OCI-LY3 (cell line): ENCODE measurements at regions not wholly inside any gene's neighbourhood (a gene's known extent, or its start where the extent isn't known, plus 50 kb on each side); places are given as distances from the start of the nearest gene placed in this dataset.
"Not testable (repeated sequence)": the region's sequence is repeated elsewhere in the genome, so short reads cannot be mapped to it uniquely, and the experiment has no call there.

ENCODE experiments used
- H2AFZ ChIP-seq: fragments of 200-600, 300-600 bp; shearing (Covaris generic); 2 replicates; pipeline ENCODE4 v1.6.0; 2014; ENCODE audit warnings: antibody characterized with exemption, low read depth, low read length
- H3K27ac ChIP-seq: fragments of 200-600, 300-600 bp; sonication (generic); 2 replicates; pipeline ENCODE4 v1.5.1; 2014; ENCODE audit warnings: mild to moderate bottlenecking, low read length, moderate library complexity, mixed read lengths
- H3K27me3 ChIP-seq: fragments of 200-600, 300-600 bp; sonication (generic); 2 replicates; pipeline ENCODE4 v1.6.1; 2014; ENCODE audit warnings: low read depth, low read length, mixed read lengths
- H3K36me3 ChIP-seq: fragments of 200-600, 300-600 bp; sonication (generic); replicated peaks from 2 replicates; pipeline ENCODE3; 2014; ENCODE audit warnings: low read depth, low read length, mixed read lengths
- H3K4me1 ChIP-seq: fragments of 300-600, 200-600 bp; sonication (generic); 2 replicates; pipeline ENCODE4 v1.6.1; 2014; ENCODE audit warnings: low read length, mixed read lengths
- H3K4me2 ChIP-seq: fragments of 200-600, 300-600 bp; sonication (generic); 2 replicates; pipeline ENCODE4 v1.6.1; 2014; ENCODE audit warnings: low read length, mixed read lengths
- H3K4me3 ChIP-seq: fragments of 300-600, 200-600 bp; sonication (generic); 2 replicates; pipeline ENCODE4 v1.5.1; 2014; ENCODE audit warnings: antibody characterized with exemption, mild to moderate bottlenecking, low read length, moderate library complexity
- H3K79me2 ChIP-seq: fragments of 300-600, 200-600 bp; shearing (Covaris generic); 2 replicates; pipeline ENCODE4 v1.6.1; 2014; ENCODE audit warnings: mild to moderate bottlenecking, low read length, mixed read lengths
- H3K9ac ChIP-seq: fragments of 300-600, 200-600 bp; shearing (Covaris generic); 2 replicates; pipeline ENCODE4 v1.6.0; 2014; ENCODE audit warnings: mild to moderate bottlenecking, low read length, moderate library complexity
- H3K9me3 ChIP-seq: fragments of 200-600, 300-600 bp; shearing (Covaris generic); 2 replicates; pipeline ENCODE4 v1.6.1; 2014; ENCODE audit warnings: low read length, mixed read lengths; ENCODE audit not compliant: insufficient read depth
- H4K20me1 ChIP-seq: fragments of 200-600, 300-600 bp; sonication (generic); 2 replicates; pipeline ENCODE4 v1.6.1; 2016; ENCODE audit warnings: low read length, mixed read lengths; ENCODE audit not compliant: insufficient read depth
- CTCF ChIP-seq: fragments of 200-600, 300-600 bp; sonication (generic); IDR thresholded peaks from 2 replicates; pipeline ENCODE4 v1.5.1; 2014; ENCODE audit warnings: antibody characterized with exemption, low read length, low read depth
- EZH2phosphoT487 ChIP-seq: fragments of 200-600 bp; shearing (Covaris generic); IDR thresholded peaks from 2 replicates; pipeline ENCODE4 v1.6.1; 2018; ENCODE audit warnings: antibody characterized with exemption, mixed run types, low read depth

DNA sequence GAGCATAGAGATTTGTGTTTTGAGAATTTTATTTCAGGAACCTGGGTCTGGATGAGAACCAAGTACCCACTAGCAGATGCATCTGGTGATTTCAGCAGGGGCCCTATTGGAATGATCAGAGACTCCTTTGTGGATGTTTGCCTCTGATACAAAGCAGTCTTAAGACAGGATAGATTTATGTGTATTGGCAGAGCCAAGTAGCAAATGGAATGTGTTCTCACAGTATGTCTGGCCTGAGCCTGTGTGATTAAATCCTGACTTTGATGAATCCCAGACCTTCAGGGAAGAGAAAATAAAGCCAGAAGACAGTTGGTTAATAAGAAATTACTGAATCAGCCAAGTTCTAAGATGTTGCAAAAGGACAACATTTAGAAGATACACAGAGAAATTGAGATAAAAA, 755.5 kb upstream of the SEMA6D start:
- TF ChIP-seq EZH2phosphoT487: no peak
- no peak for TF ChIP-seq CTCF
- Histone ChIP-seq H3K4me2 (no peak overlapping the region), H3K27ac (no peak overlapping the region), H2AFZ (no peak overlapping the region), H3K4me3 (no peak overlapping the region), H3K79me2 (no peaks in the 10 kb centered on the region), H3K9me3 (no peaks in the 10 kb centered on the region), H3K27me3 (no peaks in the 10 kb centered on the region), H3K4me1 (no peaks in the 10 kb centered on the region), H3K36me3 (no peaks in the 10 kb centered on the region), H3K9ac (no peak overlapping the region), H4K20me1 (no peaks in the 10 kb centered on the region)

DNA sequence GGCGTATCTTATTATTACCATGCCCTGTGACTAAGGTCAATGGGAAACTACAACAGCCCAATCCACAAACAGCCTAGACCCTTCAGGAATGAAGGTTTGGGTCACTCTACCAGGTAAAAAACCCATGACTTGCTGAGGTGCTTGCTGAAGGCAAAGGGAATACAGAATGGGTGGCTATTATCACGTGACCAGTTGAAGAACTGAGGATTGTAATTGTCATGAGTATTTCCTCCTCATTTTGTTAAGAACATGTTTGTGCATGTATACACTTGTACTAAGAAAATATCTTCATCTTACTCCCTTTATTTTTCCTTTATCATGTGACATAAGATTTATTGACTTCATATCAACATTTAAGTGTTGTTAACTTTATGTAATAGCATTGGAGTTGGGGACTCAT, 729.2 kb upstream of the SEMA6D start:
- H3K4me1 ChIP-seq, H3K9ac ChIP-seq, H3K4me3 ChIP-seq, H3K27me3 ChIP-seq, H3K79me2 ChIP-seq, H3K9me3 ChIP-seq, H3K27ac ChIP-seq, H3K36me3 ChIP-seq, H4K20me1 ChIP-seq, H2AFZ ChIP-seq, H3K4me2 ChIP-seq: not testable (repeated sequence)

DNA sequence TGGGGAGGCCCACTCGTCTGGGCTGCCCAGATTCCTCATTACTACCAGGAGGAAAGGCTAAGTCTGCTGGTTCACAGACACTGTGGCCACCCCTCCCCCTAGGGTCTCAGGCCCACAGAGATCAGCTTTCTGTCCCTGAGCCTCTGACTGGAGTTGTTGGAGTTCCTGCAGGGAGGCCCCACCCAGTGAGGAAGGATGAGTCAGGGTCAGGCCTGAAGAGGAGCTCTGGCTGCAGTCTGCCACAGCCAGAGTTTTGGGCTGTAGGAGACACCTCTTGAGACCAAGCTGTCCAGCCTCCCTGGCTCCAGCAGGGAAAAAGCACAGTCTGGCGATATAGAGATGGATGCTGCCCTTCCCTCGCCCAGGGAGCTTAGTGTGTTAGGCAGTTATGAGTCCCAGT, 720.9 kb upstream of the SEMA6D start:
- Histone ChIP-seq H2AFZ (no peak overlapping the region), H3K9me3 (no peaks in the 10 kb centered on the region), H3K4me3 (no peak overlapping the region), H3K4me2 (no peak overlapping the region), H3K79me2 (no peaks in the 10 kb centered on the region), H3K9ac (no peak overlapping the region), H3K4me1 (no peaks in the 10 kb centered on the region), H4K20me1 (no peaks in the 10 kb centered on the region), H3K27ac (no peak overlapping the region), H3K36me3 (no peaks in the 10 kb centered on the region), H3K27me3 (no peaks in the 10 kb centered on the region)
- no peak for TF ChIP-seq EZH2phosphoT487
- no peak for TF ChIP-seq CTCF

DNA sequence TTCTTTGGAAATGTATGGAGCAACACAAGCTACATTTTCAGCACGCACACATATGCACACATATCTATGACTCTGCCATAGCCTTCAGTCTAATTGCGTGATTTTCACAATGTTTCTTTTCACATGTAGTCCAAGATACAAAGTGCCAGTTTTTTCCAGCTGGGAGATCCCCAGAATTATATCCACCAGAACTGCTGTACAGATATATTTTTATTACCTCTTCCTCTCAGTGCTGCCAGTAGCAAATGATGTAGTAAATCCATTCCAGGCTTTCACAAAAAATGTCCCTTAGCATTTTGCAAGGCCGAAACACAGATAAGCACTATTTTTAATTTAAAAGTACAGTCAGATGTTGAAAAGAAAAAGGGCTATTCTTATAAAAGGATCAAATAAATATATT, 719.8 kb upstream of the SEMA6D start:
- no peak overlapping the region for H3K4me3 ChIP-seq
- no peaks in the 10 kb centered on the region for H4K20me1 ChIP-seq
- no peak overlapping the region for H2AFZ ChIP-seq
- no peaks in the 10 kb centered on the region for H3K27me3 ChIP-seq
- H3K27ac ChIP-seq: no peak overlapping the region
- TF ChIP-seq CTCF (no peak), EZH2phosphoT487 (no peak)
- no peaks in the 10 kb centered on the region for H3K79me2 ChIP-seq
- H3K4me1 ChIP-seq: no peaks in the 10 kb centered on the region
- H3K36me3 ChIP-seq: no peaks in the 10 kb centered on the region
- H3K4me2 ChIP-seq: no peak overlapping the region
- H3K9me3 ChIP-seq: no peaks in the 10 kb centered on the region
- H3K9ac ChIP-seq: no peak overlapping the region

GRCh38 chr15:47003568-47003967, 713.7 kb upstream of the SEMA6D start:
- H3K4me3 ChIP-seq: no peak overlapping the region
- no peak overlapping the region for H3K27ac ChIP-seq
- no peak overlapping the region for H2AFZ ChIP-seq
- no peak overlapping the region for H3K9ac ChIP-seq
- H3K4me1 ChIP-seq: no peaks in the 10 kb centered on the region
- H3K27me3 ChIP-seq: no peaks in the 10 kb centered on the region
- H3K4me2 ChIP-seq: no peak overlapping the region
- no peak for TF ChIP-seq CTCF
- no peaks in the 10 kb centered on the region for H3K9me3 ChIP-seq
- no peaks in the 10 kb centered on the region for H3K36me3 ChIP-seq
- H4K20me1 ChIP-seq: no peaks in the 10 kb centered on the region
- H3K79me2 ChIP-seq: no peaks in the 10 kb centered on the region
